IMR-90 (cell line): ENCODE measurements at regions not wholly inside any gene's neighbourhood (a gene's known extent, or its start where the extent isn't known, plus 50 kb on each side); places are given as distances from the start of the nearest gene placed in this dataset.

Source experiments
- ATAC-seq: fragments of 200-7000 bp; cut with Tn5 transposase; 2 replicates; pipeline ENCODE4 v1.9.1; 2020; ENCODE audit warnings: low read depth, mild to moderate bottlenecking, moderate library complexity
- BruUV-seq: library from RNA; stranded (reverse); fragments of 400-500 nt; replicated peaks from 2 replicates; lab custom pipeline; 2021; lab: Mats Ljungman, UMichigan
- CTCF ChIA-PET: fragments of 300-600 bp; formaldehyde crosslinking; extraction: SDS; loops from one replicate; lab custom pipeline; 2021; ENCODE audit warnings: antibody characterized with exemption; lab: Yijun Ruan, JAX
- POLR2A ChIA-PET: fragments of 300-600 bp; sonication (Branson Sonifier 250); formaldehyde crosslinking; loops from one replicate; lab custom pipeline; 2022; ENCODE audit warnings: antibody characterized with exemption; ENCODE audit not compliant: unreplicated experiment; lab: Charles Lee
- DNase-seq: peaks from one replicate; pipeline ENCODE4 v3.0.0; 2013
- H2AFZ ChIP-seq: replicated peaks from 2 replicates; pipeline ENCODE3; 2013; ENCODE audit warnings: low read length, mild to moderate bottlenecking; ENCODE audit not compliant: poor library complexity
- H2AK5ac ChIP-seq: 2 replicates; pipeline ENCODE4 v1.6.1; 2013; ENCODE audit warnings: low read depth, low read length, inconsistent platforms
- H2AK9ac ChIP-seq: replicated peaks from 2 replicates; pipeline ENCODE3; 2013; ENCODE audit warnings: mild to moderate bottlenecking, low read depth, low read length, moderate library complexity; ENCODE audit not compliant: poor library complexity
- H2BK120ac ChIP-seq: 2 replicates; pipeline ENCODE4 v1.6.1; 2013; ENCODE audit warnings: low read depth, low read length, inconsistent platforms
- H2BK15ac ChIP-seq: 3 replicates; pipeline ENCODE4 v1.6.1; 2013; ENCODE audit warnings: low read depth, low read length, inconsistent platforms
- H2BK20ac ChIP-seq: 2 replicates; pipeline ENCODE4 v1.6.1; 2013; ENCODE audit warnings: low read depth, mild to moderate bottlenecking, inconsistent platforms, low read length, moderate library complexity
- H2BK5ac ChIP-seq: 2 replicates; pipeline ENCODE4 v1.6.1; 2013; ENCODE audit warnings: mild to moderate bottlenecking, low read depth, low read length, inconsistent platforms; ENCODE audit not compliant: poor library complexity, severe bottlenecking
- H3K14ac ChIP-seq: replicated peaks from 2 replicates; pipeline ENCODE4 v1.6.1; 2013; ENCODE audit warnings: low read depth, low read length, inconsistent platforms
- H3K18ac ChIP-seq: 2 replicates; pipeline ENCODE4 v1.6.1; 2013; ENCODE audit warnings: low read depth, low read length, control low read depth
- H3K23ac ChIP-seq: 2 replicates; pipeline ENCODE4 v1.6.1; 2013; ENCODE audit warnings: low read depth, low read length, inconsistent platforms
- H3K27ac ChIP-seq: 2 replicates; pipeline ENCODE4 v1.5.1; 2013; ENCODE audit warnings: mild to moderate bottlenecking, control low read depth, low read length; ENCODE audit not compliant: insufficient read depth
- H3K27me3 ChIP-seq: 2 replicates; pipeline ENCODE4 v1.6.1; 2013; ENCODE audit warnings: low read length; ENCODE audit not compliant: control insufficient read depth, insufficient read depth
- H3K36me3 ChIP-seq: 2 replicates; pipeline ENCODE4 v1.6.1; 2013; ENCODE audit warnings: low read length, mixed read lengths; ENCODE audit not compliant: control insufficient read depth, insufficient read depth
- H3K4ac ChIP-seq: 2 replicates; pipeline ENCODE4 v1.6.1; 2013; ENCODE audit warnings: low read depth, low read length, inconsistent platforms
- H3K4me1 ChIP-seq: 2 replicates; pipeline ENCODE4 v1.6.1; 2013; ENCODE audit warnings: low read length, mixed read lengths; ENCODE audit not compliant: control insufficient read depth, insufficient read depth
- H3K4me2 ChIP-seq: 2 replicates; pipeline ENCODE4 v1.6.1; 2013; ENCODE audit warnings: low read depth, mild to moderate bottlenecking, control low read depth, low read length, moderate library complexity
- H3K4me3 ChIP-seq: 2 replicates; pipeline ENCODE4 v1.5.1; 2013; ENCODE audit warnings: low read depth, mild to moderate bottlenecking, control low read depth, low read length, moderate library complexity; ENCODE audit not compliant: insufficient read depth
- H3K56ac ChIP-seq: 2 replicates; pipeline ENCODE4 v1.6.1; 2013; ENCODE audit warnings: low read length, inconsistent platforms; ENCODE audit not compliant: insufficient read depth; ENCODE audit errors: extremely low read depth
- H3K79me1 ChIP-seq, 2 experiments: 2 replicates each; pipeline ENCODE4 v1.6.1; 2013; ENCODE audit warnings: low read length in 2 of 2, inconsistent platforms in 1 of 2, low read depth in 1 of 2
- H3K9ac ChIP-seq: 2 replicates; pipeline ENCODE4 v1.6.1; 2013; ENCODE audit warnings: low read depth, low read length, control low read depth
- H3K9me1 ChIP-seq: 2 replicates; pipeline ENCODE4 v1.6.1; 2013; ENCODE audit warnings: low read length, inconsistent platforms; ENCODE audit not compliant: insufficient read depth
- H3K9me3 ChIP-seq: 2 replicates; pipeline ENCODE4 v1.6.1; 2013; ENCODE audit warnings: low read length; ENCODE audit not compliant: control insufficient read depth, insufficient read depth
- H4K20me1 ChIP-seq: 2 replicates; pipeline ENCODE4 v1.6.1; 2013; ENCODE audit warnings: low read length, inconsistent platforms; ENCODE audit not compliant: insufficient read depth
- H4K5ac ChIP-seq: 2 replicates; pipeline ENCODE4 v1.6.1; 2013; ENCODE audit warnings: mild to moderate bottlenecking, low read depth, low read length, control low read depth
- H4K8ac ChIP-seq, 2 experiments: 2 replicates each; pipeline ENCODE4 v1.6.1; 2013; ENCODE audit warnings: low read depth in 2 of 2, low read length in 2 of 2, control low read depth in 1 of 2, inconsistent platforms in 1 of 2
- H4K91ac ChIP-seq: 2 replicates; pipeline ENCODE4 v1.6.1; 2013; ENCODE audit warnings: low read depth, low read length, inconsistent platforms; ENCODE audit not compliant: insufficient read depth
- CTCF ChIP-seq: conservative IDR thresholded peaks from 2 replicates; pipeline ENCODE4 v1.5.1; 2012; ENCODE audit warnings: mild to moderate bottlenecking, low read depth, low read length, improper control_type of control experiment
- ELK1 ChIP-seq: fragments of 150-350 bp; IDR thresholded peaks from 2 replicates; pipeline ENCODE4 v1.6.1; 2016; ENCODE audit warnings: low read depth, mild to moderate bottlenecking, low read length, moderate library complexity, borderline replicate concordance
- FOS ChIP-seq: fragments of 150-350 bp; IDR thresholded peaks from 2 replicates; pipeline ENCODE4 v1.6.1; 2016; ENCODE audit warnings: low read depth, low read length
- MAFK ChIP-seq: IDR thresholded peaks from 2 replicates; pipeline ENCODE4 v1.6.1; 2012; ENCODE audit warnings: low read depth, low read length, improper control_type of control experiment
- MAZ ChIP-seq: IDR thresholded peaks from 2 replicates; pipeline ENCODE4 v1.6.1; 2012; ENCODE audit warnings: low read depth, mild to moderate bottlenecking, low read length, improper control_type of control experiment, moderate library complexity, borderline replicate concordance
- POLR2A ChIP-seq: IDR thresholded peaks from 2 replicates; pipeline ENCODE4 v1.6.1; 2012; ENCODE audit warnings: mild to moderate bottlenecking, low read depth, low read length
- RAD21 ChIP-seq: IDR thresholded peaks from 2 replicates; pipeline ENCODE4 v1.6.1; 2012; ENCODE audit warnings: low read length, improper control_type of control experiment
- RFX5 ChIP-seq: IDR thresholded peaks from 2 replicates; pipeline ENCODE4 v1.8.0; 2012; ENCODE audit warnings: low read depth, mild to moderate bottlenecking, low read length, moderate library complexity
- SMC3 ChIP-seq: fragments of 150-350 bp; IDR thresholded peaks from 2 replicates; pipeline ENCODE4 v1.6.1; 2016; ENCODE audit warnings: low read depth, mild to moderate bottlenecking, antibody characterized with exemption, low read length, moderate library complexity
- USF2 ChIP-seq: fragments of 150-350 bp; IDR thresholded peaks from 2 replicates; pipeline ENCODE4 v1.6.1; 2017; ENCODE audit warnings: mild to moderate bottlenecking, antibody characterized with exemption, low read length, low read depth
- dilution Hi-C: fragments of 300-500 bp; cut with HindIII; formaldehyde crosslinking; loops from one replicate; pipeline ENCODE4 v1.14.3; 2018; ENCODE audit warnings: low sequenced_read_pairs; ENCODE audit not compliant: unreplicated experiment
- in situ Hi-C: fragments of 300-500 bp; cut with MboI; formaldehyde crosslinking; loops from 3 replicates; pipeline ENCODE4 v1.14.3; 2019; ENCODE audit warnings: low sequenced_read_pairs, inconsistent platforms, mixed read lengths
- intact Hi-C: fragments of 100-400 bp; cut with micrococcal nuclease; formaldehyde crosslinking; loops from 2 replicates; pipeline ENCODE4 v1.10.0; 2022

- Histone ChIP-seq H3K4me1 (no peaks in the 10 kb centered on the region), H4K91ac (no peak overlapping the region), H2AFZ (no peak overlapping the region), H3K36me3 (no peaks in the 10 kb centered on the region), H3K18ac (no peak overlapping the region), H3K4me2 (no peak overlapping the region), H2BK15ac (no peak overlapping the region), H3K9ac (no peak overlapping the region), H3K9me1 (0 out of 2 replicates have a peak, but pooled peaks cover 2% of the 10 kb centered on the region), H4K5ac (no peak overlapping the region), H3K27ac (no peak overlapping the region), H3K4ac (no peak overlapping the region), H3K4me3 (no peak overlapping the region), H3K79me1 (no peaks in the 10 kb centered on the region), H3K56ac (no peak overlapping the region), H3K14ac (no peak overlapping the region; the same call in 1 of the 2 replicates), H2BK120ac (no peak overlapping the region), H3K23ac (no peak overlapping the region), H4K20me1 (no peaks in the 10 kb centered on the region), H3K27me3 (no peaks in the 10 kb centered on the region), H2AK5ac (no peak overlapping the region), H2BK20ac (no peak overlapping the region), H2BK5ac (no peak overlapping the region), H2AK9ac (no peak overlapping the region), H3K9me3 (no peaks in the 10 kb centered on the region), H4K8ac (no peak overlapping the region)
- ATAC-seq (no peak), DNase-seq (no peak)
- intact Hi-C loops = no loop called here
- dilution Hi-C loops = no loop called here
- BruUV-seq = no TSS peak
- in situ Hi-C loops = no loop called here
- no peak for TF ChIP-seq MAZ
- no peak for TF ChIP-seq MAFK
- TF ChIP-seq USF2 = no peak
- no peak for TF ChIP-seq SMC3
- TF ChIP-seq POLR2A = no peak
- TF ChIP-seq ELK1 = no peak
- no peak for TF ChIP-seq RAD21
- TF ChIP-seq FOS = no peak
- no peak for TF ChIP-seq RFX5
- TF ChIP-seq CTCF = no peak
- ChIA-PET POLR2A (no interaction called here), CTCF (interaction anchor here (1.0 kb wide), 1 partner anchor 43 kb away, joined by 4 read pairs; no protein-coding TSS in a partner anchor)
These were observed 112.0 kb upstream of the CITED2 start for GRCh38 chr6:139486476-139486799.
